ENCODE measurements at regions not wholly inside any gene's neighbourhood (a gene's known extent, or its start where the extent isn't known, plus 50 kb on each side); places are given as distances from the start of the nearest gene placed in this dataset.

GRCh38 chr2:21346984-21347383 lies 223.2 kb downstream of the TDRD15 start:
- TF ChIP-seq CTCF (IDR thresholded peaks at IDR 0.05; ENCODE audit: insufficient read depth, low read length, poor library complexity, severe bottlenecking) (no peak), EZH2phosphoT487 (conservative IDR thresholded peaks at IDR 0.05; ENCODE audit: low read length) (no peak)
